Muscle layer of duodenum (tissue), 2 donors: ENCODE measurements at regions not wholly inside any gene's neighbourhood (a gene's known extent, or its start where the extent isn't known, plus 50 kb on each side); places are given as distances from the start of the nearest gene placed in this dataset.

Source experiments
- H3K27ac ChIP-seq: one replicate; pipeline ENCODE4 v1.7.0; 2013; ENCODE audit warnings: mild to moderate bottlenecking, low read length
- H3K27me3 ChIP-seq: one replicate; pipeline ENCODE4 v1.7.0; 2013; ENCODE audit warnings: low read depth, mild to moderate bottlenecking, control low read depth, low read length
- H3K36me3 ChIP-seq, 2 donors: one replicate each; pipeline ENCODE4 v1.7.0; 2013; ENCODE audit warnings: low read length in 2 of 2, control low read depth in 1 of 2, mild to moderate bottlenecking in 1 of 2; ENCODE audit not compliant: insufficient read depth in 2 of 2, control insufficient read depth in 1 of 2
- H3K4me1 ChIP-seq, 2 donors: one replicate each; pipeline ENCODE4 v1.7.0; 2013; ENCODE audit warnings: low read length in 2 of 2, mild to moderate bottlenecking in 2 of 2, control low read depth in 1 of 2, moderate library complexity in 1 of 2; ENCODE audit not compliant: insufficient read depth in 2 of 2, control insufficient read depth in 1 of 2
- H3K4me3 ChIP-seq, 2 donors: one replicate each; pipeline ENCODE4 v1.7.0; 2013; ENCODE audit warnings: low read length in 2 of 2, low read depth in 1 of 2, mild to moderate bottlenecking in 1 of 2
- H3K9me3 ChIP-seq, 2 donors: one replicate each; pipeline ENCODE4 v1.7.0; 2013; ENCODE audit warnings: low read length in 2 of 2, control low read depth in 1 of 2, mild to moderate bottlenecking in 1 of 2; ENCODE audit not compliant: control insufficient read depth in 1 of 2
- donor health status: healthy.

- peak overlapping the region; percentile 9 to 25 for H3K4me3 ChIP-seq
These were observed 128.0 kb upstream of the DPYD start for GRCh38 chr1:98048751-98049325.

GRCh38 chr1:98048244-98048643, 127.4 kb upstream of the DPYD start:
- peaks cover 57% of the 10 kb centered on the region for H3K27me3 ChIP-seq
- H3K36me3 ChIP-seq, result no peaks in the 10 kb centered on the region

More at GRCh38 chr1:98048751-98049325, 128.0 kb upstream of the DPYD start:
- H3K27ac ChIP-seq, result no peak overlapping the region
- H3K4me1 ChIP-seq, result peaks cover 0 to 31% of the 10 kb centered on the region in 2 donors
- H3K9me3 ChIP-seq, result no peaks in the 10 kb centered on the region
- H3K36me3 ChIP-seq, result no peaks in the 10 kb centered on the region
- H3K27me3 ChIP-seq, result peaks cover 58% of the 10 kb centered on the region

GRCh38 chr1:98047171-98047570, 126.3 kb upstream of the DPYD start:
- Histone ChIP-seq H3K4me1 (peaks cover 0 to 25% of the 10 kb centered on the region in 2 donors), H3K9me3 (no peaks in the 10 kb centered on the region), H3K36me3 (no peaks in the 10 kb centered on the region), H3K27ac (no peak overlapping the region), H3K27me3 (peaks cover 47% of the 10 kb centered on the region), H3K4me3 (no peak overlapping the region)

More at GRCh38 chr1:98048244-98048643, 127.4 kb upstream of the DPYD start:
- Histone ChIP-seq H3K4me3 (peak overlapping the region; percentile 9 to 25), H3K4me1 (peaks cover 0 to 25% of the 10 kb centered on the region in 2 donors), H3K9me3 (no peaks in the 10 kb centered on the region), H3K27ac (no peak overlapping the region)

- peaks cover 47% of the 10 kb centered on the region for H3K27me3 ChIP-seq
- peaks cover 0 to 25% of the 10 kb centered on the region in 2 donors for H3K4me1 ChIP-seq
- no peak overlapping the region for H3K27ac ChIP-seq
- H3K36me3 ChIP-seq, result no peaks in the 10 kb centered on the region
- H3K9me3 ChIP-seq, result no peaks in the 10 kb centered on the region
- H3K4me3 ChIP-seq, result peak overlapping the region; percentile 28 to 66
These were observed 125.2 kb upstream of the DPYD start for GRCh38 chr1:98045767-98046641.

GRCh38 chr1:98045211-98045766, 124.5 kb upstream of the DPYD start:
- H3K4me3 ChIP-seq, result peak overlapping the region; percentile 28 to 66
- peaks cover 47% of the 10 kb centered on the region for H3K27me3 ChIP-seq

GRCh38 chr1:98044766-98045165, 123.9 kb upstream of the DPYD start:
- Histone ChIP-seq H3K27ac (no peak overlapping the region), H3K4me1 (peaks cover 0 to 25% of the 10 kb centered on the region in 2 donors), H3K36me3 (no peaks in the 10 kb centered on the region), H3K27me3 (peaks cover 45% of the 10 kb centered on the region), H3K9me3 (no peaks in the 10 kb centered on the region), H3K4me3 (peak overlapping the region; percentile 28 to 66)

More at GRCh38 chr1:98045211-98045766, 124.5 kb upstream of the DPYD start:
- Histone ChIP-seq H3K36me3 (no peaks in the 10 kb centered on the region), H3K4me1 (peaks cover 0 to 25% of the 10 kb centered on the region in 2 donors), H3K27ac (no peak overlapping the region), H3K9me3 (no peaks in the 10 kb centered on the region)

GRCh38 chr1:98044071-98044697, 123.3 kb upstream of the DPYD start:
- H3K9me3 ChIP-seq, result no peaks in the 10 kb centered on the region
- H3K27me3 ChIP-seq, result peaks cover 39% of the 10 kb centered on the region
- H3K4me3 ChIP-seq, result no peak overlapping the region
- no peak overlapping the region for H3K27ac ChIP-seq
- H3K4me1 ChIP-seq, result peaks cover 0 to 25% of the 10 kb centered on the region in 2 donors
- H3K36me3 ChIP-seq, result no peaks in the 10 kb centered on the region

GRCh38 chr1:98035602-98036002, 114.8 kb upstream of the DPYD start:
- Histone ChIP-seq H3K9me3 (no peaks in the 10 kb centered on the region), H3K36me3 (no peaks in the 10 kb centered on the region), H3K27ac (no peak overlapping the region), H3K27me3 (no peaks in the 10 kb centered on the region), H3K4me3 (no peak overlapping the region), H3K4me1 (no peaks in the 10 kb centered on the region)

GRCh38 chr1:98034505-98034904, 113.7 kb upstream of the DPYD start:
- Histone ChIP-seq H3K27ac (no peak overlapping the region), H3K27me3 (no peaks in the 10 kb centered on the region), H3K4me3 (no peak overlapping the region), H3K4me1 (no peaks in the 10 kb centered on the region), H3K9me3 (no peaks in the 10 kb centered on the region), H3K36me3 (no peaks in the 10 kb centered on the region)

GRCh38 chr1:98032958-98033357, 112.1 kb upstream of the DPYD start:
- Histone ChIP-seq H3K27me3 (no peaks in the 10 kb centered on the region), H3K36me3 (no peaks in the 10 kb centered on the region), H3K27ac (no peak overlapping the region), H3K4me3 (no peak overlapping the region), H3K4me1 (no peaks in the 10 kb centered on the region), H3K9me3 (no peaks in the 10 kb centered on the region)

- Histone ChIP-seq H3K4me3 (no peak overlapping the region), H3K27ac (no peak overlapping the region), H3K27me3 (no peaks in the 10 kb centered on the region), H3K4me1 (no peaks in the 10 kb centered on the region), H3K9me3 (no peaks in the 10 kb centered on the region), H3K36me3 (no peaks in the 10 kb centered on the region)
These were observed 110.1 kb upstream of the DPYD start for GRCh38 chr1:98030976-98031375.
